GM19324 (cell line): ENCODE measurements at regions not wholly inside any gene's neighbourhood (a gene's known extent, or its start where the extent isn't known, plus 50 kb on each side); places are given as distances from the start of the nearest gene placed in this dataset.
"Not testable (repeated sequence)": the region's sequence is repeated elsewhere in the genome, so short reads cannot be mapped to it uniquely, and the experiment has no call there.

Experiments used
- ATAC-seq: cut with Tn5 transposase; IDR thresholded peaks from one replicate; pipeline ENCODE4 v1.9.1; 2021; ENCODE audit warnings: mild to moderate bottlenecking, moderate library complexity; ENCODE audit not compliant: unreplicated experiment, low FRiP score

DNA sequence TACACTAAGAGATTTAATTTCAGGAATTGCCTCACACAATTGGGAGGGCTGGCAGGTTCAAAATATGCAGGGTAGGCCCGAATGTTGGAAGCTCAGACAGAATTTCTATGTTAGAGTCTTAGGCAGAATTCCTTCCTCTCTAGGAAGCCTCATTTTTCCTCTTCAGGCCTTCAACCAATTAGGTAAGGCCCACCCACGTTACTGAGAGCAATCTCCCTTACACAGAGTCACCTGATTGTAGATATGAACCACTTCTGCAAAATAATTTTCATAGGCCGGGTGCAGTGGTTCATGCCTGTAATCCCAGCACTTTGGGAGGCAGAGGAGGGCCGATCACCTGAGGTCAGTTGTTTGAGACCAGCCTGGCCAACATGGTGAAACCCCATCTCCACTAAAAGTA is 50.2 kb upstream of the HIVEP1 start:
- ATAC-seq: no peak

DNA sequence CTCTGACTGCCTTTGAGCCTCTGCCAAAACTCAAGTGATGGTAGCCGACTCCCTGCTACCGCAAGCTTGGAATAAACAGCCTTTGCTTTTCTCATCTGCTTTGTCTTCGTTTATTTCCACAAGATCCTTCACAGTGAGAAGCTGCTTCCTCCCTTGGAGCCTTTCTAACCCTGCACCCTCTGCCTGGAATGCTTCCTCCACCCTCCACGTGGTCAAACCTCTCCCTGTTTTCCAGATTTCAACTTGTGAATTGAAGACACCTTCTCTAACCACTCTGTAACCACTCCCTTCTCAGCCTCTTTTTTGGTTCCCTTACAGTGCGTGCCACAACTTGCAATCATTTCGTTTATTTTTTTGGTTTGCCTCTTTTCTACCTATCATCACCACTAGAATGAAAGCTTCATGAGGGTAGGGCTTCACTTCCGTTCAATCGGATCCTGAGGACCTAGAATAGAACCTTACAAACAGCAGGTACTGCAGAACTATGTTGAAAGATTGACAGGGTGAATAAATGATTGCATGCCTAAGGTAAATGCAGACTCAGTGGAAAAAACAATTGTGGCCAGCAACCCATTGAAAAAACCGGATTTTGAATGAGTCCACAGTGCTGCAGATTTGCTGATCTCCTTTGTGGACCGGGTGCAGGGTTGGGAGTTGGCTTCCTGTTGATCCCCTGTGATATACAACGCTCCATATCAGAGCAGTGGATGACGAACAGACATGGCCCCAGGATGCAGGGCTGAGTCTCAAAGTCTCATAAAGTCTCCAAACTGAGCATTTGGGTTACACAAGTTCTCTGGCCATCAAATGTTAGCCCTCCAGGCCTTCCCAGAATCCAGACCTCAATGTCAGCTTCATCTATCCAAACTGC is 51.0 kb upstream of the HIVEP1 start:
- ATAC-seq: no peak

DNA sequence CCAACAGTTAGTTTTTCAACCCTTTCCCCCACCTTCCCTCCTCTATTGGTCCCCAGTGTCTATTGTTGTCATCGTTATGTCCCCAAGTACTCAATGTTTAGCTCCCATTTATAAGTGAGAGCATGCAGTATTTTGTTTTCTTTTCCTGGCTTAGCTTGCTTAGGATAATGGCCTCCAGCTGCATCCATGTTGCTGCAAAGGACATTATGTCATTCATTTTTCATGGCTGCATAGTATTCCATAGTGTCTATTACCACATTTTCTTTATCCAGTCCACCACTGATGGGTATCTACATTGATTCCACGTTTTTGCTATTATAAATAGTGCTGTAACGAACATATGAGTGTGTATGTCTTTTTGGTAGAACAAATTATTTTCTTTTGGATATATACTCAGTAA is 55.3 kb upstream of the HIVEP1 start:
- no peak for ATAC-seq

DNA sequence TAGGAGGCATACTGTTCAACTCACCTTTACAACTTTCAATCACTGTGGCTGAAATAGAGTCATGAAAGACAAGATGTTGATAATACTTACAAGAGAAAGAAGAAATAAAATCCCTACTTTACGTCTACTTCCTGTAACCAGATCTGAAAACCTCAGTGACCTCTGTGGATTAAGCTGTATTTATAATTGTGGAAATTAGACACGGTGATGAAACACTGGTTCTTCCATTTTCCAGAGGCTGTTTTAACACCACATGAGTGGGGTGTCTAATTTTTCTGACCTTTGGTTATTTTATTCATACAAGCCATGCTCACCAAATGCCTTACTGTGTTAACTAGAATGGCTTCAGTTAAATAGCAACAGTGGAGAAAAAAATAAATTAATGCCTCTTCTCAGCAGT is 58.5 kb upstream of the HIVEP1 start:
- ATAC-seq: no peak

DNA sequence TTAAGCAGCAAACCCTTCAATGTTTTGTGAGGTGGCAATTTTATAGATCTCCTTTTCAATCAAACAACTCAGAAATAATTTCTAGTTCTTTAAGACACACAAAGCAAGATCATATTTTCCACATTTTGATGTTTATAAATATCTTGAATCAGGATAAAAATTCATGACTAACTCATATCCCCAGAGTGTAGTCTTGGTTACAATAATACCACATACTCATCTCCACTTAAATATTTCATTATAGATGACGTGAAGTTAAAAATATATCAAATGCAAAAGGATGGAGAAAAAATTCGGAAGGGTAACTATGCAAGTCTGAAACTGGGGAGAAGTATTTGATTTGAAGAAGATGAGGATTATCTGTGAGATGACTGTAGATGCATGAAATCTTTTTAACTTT is 59.8 kb upstream of the HIVEP1 start:
- no peak for ATAC-seq

DNA sequence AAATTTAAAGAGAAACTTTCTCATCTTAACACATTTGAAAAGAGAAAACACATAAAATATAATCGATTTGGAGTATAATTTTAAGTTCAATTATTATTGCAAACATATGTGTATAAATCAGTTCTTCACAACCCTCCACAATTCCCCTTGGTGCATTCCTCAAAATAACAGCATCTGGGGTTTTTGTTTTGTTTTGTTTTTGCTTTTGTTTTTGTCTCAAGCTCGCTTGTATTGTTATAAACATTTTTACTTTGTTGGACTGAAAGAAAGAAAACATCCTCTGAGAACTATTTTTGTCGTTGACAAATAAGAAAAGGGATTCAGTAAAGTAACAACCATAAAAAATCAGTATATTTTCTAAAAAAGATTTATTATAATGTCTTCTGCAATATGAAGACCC is 60.2 kb upstream of the HIVEP1 start:
- no peak for ATAC-seq

DNA sequence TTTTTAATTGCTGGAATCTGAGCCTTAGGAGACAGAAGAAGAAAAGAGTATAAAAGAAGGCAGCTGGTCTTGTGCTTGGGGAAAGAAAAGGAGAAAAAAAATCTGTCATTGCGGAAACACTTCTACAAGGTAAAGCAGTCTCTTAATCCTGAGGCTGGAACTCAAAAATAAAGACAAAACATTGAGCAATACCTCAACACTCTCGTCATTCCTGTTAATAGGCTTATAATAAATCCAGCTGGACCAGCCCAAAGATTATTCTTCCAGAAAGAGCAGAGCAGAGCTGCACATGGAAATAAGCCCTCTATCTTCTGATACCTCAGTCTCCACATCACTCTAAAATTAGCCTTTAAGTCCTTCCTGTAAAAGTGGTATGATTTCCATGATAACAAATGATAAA is 62.0 kb upstream of the HIVEP1 start:
- no peak for ATAC-seq

DNA sequence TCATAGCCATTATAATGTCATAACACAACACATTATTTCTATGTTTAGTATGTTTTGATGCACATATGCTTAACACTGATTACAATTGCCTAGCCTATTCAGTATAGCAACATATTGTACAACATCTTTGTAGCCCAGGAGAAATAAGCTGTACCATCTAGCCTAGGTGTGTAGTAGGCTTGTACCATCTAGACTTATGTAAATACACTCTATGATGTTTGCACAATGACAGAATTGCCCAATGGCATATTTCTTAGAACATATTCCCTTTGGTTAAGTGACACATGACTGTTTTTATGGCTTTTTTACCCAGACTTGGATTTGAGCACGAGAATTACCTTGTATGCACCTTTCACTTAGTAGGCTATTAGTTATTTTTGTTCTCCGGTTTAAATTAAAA is 64.5 kb upstream of the HIVEP1 start:
- no peak for ATAC-seq

DNA sequence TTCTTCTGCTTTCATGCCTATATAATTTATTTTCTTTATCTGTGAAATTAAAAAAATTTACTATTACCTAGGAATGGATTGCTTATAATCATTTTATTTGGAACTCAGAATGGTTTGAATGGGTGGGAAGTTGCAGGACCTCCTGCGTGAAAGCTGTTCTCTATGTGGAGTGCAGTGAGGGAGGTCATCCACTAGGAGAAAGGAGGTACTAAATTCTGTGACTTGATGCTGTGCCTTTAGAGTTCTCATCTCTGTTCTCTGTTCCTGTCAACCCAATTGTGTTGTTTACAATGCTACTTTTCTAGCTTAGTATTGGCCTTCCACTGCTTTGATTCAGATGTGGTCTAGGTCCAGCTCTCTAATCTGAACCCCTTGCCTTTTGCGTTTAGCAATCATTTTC is 65.0 kb upstream of the HIVEP1 start:
- ATAC-seq: no peak

DNA sequence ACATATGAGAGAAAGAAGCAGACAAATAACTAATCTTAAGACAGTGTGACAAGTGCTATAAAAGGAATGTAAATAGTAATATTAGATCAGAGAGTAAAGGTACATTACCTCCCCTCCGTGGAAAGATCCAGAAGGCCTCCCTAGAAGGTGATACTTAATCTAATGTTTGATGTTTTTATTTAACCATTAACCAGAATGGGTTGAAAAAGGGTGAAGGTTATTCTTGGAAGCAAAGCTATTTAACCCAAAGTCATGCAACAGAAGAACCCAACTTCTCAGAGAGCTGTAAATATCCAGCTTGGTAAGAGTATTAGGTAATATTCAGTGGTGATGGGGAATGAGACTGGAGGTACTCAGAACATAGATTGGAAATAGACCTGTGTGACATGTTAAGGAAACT is 68.0 kb upstream of the HIVEP1 start:
- no peak for ATAC-seq

DNA sequence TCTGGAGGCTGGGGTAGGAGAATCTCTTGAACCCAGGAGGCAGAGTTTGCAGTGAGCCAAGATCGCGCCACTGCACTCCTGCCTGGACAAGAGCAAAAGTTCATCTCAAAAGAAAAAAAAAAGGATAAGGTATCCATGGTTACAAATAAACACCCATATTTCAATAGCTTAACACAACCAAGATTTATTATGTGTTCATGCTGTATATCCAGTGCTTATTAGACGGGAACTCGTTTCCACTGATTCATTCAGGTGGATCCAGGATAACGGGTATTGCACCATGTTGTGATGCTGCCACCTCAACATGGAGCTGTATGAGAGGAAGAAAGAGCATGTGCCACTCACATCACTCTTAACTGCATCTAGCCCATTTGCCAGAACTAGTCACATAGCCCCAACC is 69.1 kb upstream of the HIVEP1 start:
- ATAC-seq: no peak

DNA sequence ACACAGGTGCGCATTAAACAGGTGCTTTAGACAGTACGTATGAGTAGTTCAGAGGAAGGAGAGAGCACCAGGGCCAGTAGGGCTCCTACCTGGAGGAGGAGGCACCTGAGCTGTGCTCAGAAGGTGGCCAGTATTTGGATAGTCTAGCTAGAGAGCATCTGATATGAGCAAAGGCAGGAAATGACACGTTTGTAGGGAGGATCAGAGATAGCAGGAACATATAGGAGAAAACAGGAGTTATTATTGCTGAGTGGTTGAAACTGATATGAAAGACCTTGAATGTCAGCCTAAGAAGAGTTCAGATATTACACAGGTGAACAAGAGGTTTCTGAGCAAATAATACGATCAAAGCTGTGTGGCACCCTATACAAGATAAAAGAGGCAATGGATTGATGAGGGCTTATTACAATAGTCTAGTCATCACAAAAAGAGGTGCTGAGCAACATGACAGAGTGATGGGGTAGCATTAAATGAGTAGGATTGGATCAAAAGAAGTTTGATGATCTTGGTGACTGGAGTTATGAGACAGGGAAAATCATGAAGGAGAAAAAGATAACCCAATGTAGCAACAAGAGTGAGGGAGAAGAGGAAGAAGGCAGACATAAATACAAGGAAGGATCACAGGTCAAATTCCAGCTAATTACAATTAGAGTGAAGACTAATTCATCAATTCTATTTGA is 69.8 kb upstream of the HIVEP1 start:
- ATAC-seq: no peak

DNA sequence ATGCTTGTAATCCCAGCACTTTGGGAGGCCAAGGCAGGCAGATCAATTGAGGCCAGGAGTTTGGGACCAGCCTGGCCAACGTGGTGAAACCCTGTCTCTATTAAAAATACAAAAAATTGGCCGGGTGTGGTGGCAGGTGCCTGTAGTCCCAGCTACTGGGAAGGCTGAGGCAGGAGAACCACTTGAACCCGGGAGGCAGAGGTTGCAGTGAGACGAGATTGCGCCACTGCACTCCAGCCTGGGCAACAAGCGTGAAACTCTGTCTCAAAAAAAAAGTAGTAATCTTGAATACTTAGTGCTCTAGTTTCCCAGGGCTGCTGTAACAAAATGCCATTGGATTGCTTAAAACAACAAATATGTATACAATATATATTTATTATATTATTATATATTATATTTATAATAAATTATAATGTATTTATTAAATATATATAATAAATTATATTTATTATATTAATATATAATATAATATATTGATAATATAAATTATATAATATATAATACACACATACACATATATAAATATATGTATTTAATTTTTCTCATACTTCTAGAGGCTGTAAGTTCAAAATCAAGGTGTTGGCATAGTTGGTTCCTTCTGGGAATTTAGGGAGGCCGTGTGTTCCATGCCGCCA is 71.5 kb upstream of the HIVEP1 start:
- ATAC-seq: not testable (repeated sequence)

DNA sequence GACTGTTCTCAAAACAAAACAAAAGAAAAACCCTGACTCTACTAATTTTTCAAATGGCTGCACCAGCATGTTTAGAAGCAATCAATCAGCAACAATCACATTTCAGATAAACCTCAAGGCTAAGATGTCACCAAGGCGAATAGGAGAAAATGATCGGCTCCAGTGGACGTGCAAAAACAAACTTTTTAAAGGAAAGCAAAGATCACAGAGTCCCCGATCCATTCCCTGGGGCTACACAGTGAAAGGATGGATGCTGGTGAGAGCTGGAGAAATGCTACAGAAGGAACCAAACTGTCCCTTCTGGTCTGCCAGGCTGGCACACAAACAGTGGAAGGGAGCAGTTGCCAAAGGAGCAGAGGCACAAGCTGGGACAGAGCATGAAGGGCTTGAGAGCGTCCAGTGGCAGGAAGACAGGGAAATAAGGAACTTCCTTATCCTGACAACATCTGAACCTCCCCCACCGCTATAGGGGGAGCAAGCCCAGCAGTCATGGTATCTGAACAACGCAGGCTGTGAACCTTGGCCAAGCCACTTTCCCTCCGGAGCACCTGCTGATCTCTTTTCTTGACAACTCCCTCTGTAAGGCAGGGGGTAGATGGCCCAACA is 73.7 kb upstream of the HIVEP1 start:
- ATAC-seq: no peak

DNA sequence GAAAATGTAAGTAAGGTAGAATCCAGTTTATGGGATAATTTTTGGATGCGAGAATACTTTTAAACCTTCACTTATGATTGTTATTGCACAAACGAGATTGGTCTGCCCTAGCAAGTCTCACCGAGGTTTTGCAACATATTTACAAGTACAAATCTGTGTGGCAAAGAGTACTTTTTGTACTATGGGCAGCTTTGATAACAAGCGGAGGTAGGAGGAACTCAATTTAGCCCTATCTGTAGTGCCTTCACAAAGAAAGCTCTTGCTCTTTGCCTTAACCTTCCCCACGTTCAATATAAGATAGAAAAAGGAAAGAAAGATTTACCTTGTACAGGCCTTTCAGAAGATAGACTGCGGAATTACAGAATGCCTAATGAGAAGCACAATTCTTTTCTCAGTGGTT is 77.5 kb upstream of the HIVEP1 start:
- ATAC-seq: no peak

DNA sequence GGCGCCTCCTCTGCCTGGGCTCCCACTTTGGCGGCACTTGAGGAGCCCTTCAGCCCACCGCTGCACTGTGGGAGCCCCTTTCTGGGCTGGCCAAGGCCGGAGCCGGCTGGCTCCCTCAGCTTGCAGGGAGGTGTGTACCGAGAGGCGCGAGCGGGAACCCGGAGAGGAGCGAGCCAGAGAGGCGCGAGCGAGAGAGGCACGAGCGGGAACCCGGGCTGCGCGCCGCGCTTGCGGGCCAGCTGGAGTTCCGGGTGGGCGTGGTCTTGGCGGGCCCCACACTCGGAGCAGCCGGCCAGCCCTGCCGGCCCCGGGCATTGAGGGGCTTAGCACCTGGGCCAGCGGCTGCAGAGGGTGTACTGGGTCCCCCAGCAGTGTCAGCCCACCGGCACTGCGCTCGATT is 79.2 kb upstream of the HIVEP1 start:
- ATAC-seq: not testable (repeated sequence)

DNA sequence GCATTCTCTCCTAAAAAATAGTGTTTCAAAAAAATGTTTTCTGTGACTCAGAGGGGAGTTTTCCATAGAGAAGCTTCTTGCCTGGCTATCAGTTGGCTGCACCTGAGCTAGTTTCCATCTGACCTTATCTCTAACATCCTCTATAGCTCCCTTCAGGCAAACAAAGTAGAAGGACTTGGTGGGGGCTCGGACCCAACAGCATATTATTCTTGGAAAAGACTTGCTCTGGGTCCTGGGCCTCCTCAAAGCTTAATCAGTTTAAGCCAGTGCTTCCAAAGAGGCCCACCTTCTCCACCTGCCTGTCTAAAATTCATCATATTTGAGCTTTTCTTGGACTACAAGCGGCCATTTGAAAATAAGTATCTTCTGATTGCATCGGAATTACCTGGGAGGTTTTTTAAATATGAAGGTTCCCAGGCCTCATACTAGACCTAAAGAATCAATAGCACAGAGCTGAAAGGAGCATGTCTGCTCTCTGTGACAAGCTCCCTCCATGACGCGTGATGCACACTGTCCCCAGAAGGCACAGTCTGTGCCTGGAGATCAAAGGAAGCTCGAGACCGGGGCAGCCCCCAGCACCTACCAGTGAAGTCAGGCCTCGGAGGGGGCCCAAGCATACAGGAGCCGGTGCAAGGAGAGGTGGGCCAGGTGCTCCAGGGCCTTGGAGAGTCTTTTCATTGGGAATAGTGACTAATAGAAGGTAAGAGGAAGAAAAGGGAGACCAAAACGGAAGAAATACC is 80.6 kb upstream of the HIVEP1 start:
- no peak for ATAC-seq

DNA sequence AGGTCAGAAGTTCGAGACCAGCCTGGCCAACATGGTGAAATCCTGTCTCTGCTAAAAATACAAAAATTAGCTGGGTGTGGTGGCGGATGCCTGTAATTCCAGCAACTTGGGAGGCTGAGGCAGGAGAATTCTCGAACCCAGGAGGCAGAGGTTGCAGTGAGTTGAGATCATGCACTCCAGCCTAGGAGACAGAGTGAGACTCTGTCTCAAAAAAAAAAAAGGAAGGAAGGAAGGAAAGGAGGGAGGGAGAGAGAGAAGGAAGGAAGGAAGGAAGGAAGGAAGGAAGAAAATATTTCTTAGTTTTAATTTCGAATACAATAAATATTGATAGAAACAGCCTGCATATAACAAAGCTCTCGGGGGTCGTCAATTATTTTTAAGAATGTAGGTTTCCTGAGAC is 81.3 kb upstream of the HIVEP1 start:
- not testable (repeated sequence) for ATAC-seq

DNA sequence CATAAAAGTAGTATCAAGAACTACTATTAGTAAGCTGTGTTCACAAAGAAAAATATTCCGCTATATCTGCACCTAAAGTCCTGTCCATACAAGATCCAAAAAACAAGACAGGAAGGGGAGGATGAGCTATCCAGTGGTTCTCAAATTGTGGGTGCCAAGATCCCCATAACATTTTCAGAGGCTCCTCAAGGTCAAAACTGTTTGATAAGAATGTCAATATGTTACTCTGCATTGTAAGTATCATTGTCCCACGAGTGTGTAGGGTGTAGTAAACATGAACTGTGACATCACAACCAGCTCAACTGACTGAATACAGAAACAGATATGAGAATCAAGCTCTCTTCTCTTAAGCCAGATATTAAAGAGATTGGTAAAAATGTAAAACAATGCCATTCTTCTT is 81.9 kb upstream of the HIVEP1 start:
- no peak for ATAC-seq

DNA sequence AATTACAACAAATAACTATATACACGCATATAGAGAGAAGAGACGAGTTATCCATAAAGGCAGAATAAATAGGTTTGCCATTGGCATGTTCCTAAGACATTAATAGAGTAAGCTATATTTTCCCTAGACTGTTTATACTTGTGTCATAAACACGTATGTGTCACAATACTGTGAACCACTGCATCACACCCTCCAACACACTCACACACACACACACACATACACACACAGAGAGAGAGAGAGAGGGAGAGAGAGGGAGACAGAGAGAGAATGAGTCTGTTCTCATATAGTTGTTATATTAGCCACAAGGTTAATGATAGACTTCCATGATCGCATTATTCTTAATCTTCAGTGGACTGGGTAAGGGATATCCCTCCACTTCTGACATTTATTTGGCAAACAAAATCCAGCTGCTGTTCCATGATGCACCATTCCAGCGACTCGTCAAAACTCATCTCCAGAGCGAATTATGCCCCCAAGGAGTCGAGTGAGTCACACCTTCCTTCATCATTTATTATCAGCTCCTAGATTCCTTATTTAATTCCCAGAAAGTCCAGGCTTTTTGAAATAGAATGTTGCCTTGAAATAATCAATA is 82.8 kb upstream of the HIVEP1 start:
- no peak for ATAC-seq
